HG03565 (cell line): ENCODE measurements at regions not wholly inside any gene's neighbourhood (a gene's known extent, or its start where the extent isn't known, plus 50 kb on each side); places are given as distances from the start of the nearest gene placed in this dataset.
"Not testable (repeated sequence)": the region's sequence is repeated elsewhere in the genome, so short reads cannot be mapped to it uniquely, and the experiment has no call there.

Source experiments
- ATAC-seq: cut with Tn5 transposase; IDR thresholded peaks from one replicate; pipeline ENCODE4 v1.9.1; 2021; ENCODE audit warnings: mild to moderate bottlenecking, moderate library complexity; ENCODE audit not compliant: unreplicated experiment

DNA sequence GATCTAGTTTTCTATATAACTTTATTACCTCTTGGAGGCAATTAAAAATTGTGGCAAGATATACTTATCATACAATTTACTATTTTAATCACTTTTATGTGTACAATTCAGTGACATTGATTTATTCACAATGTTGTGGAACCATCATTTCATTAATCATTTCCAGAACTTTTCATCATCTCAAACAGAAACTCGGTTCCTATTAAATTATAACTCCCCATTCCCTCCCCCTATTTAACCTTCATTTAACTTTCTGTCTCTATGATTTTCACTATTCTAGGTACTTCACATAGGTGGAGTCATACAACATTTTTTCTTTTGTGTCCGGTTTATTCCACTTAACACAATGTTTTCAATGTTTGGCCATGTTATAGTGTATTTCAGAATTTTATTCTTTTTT is 252.8 kb downstream of the REEP3 start:
- ATAC-seq, result no peak

DNA sequence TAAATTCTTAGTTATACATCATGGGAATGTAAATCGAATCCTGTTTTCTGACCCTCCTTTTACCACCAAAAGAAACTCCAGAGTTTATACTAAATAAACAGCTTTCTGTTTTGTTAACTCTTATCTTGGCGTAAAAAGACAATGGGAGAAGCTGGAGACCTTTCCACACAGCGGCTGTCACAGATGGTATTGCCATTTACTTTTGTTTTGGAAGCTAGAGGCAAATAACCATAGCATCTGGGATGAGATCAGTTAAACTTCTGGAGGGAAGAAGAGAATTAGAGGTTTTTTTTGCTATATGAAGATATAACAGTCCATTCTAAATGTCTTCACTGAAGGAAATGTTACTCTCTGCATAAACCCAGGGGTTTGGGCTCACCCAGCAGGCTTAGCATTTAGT is 258.9 kb downstream of the REEP3 start:
- no peak for ATAC-seq

DNA sequence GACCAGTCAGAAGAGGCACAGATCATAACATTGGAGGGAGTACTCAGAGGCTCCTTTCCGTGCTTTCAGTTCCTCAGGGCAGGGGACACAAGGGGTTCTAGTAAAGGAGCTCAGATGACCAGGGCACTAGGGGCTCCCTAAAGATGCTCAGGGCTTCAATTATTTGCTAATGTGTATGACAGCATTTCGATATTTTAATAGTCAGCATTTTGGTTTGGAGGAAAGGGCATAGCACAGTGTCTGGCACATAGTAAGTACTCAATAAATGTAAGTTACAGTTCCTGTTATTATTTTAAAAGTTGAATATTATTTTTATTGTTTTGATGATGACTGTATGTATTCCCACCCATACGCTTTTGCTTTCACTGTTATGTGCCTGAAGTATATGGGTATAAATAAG is 260.0 kb downstream of the REEP3 start:
- no peak for ATAC-seq

DNA sequence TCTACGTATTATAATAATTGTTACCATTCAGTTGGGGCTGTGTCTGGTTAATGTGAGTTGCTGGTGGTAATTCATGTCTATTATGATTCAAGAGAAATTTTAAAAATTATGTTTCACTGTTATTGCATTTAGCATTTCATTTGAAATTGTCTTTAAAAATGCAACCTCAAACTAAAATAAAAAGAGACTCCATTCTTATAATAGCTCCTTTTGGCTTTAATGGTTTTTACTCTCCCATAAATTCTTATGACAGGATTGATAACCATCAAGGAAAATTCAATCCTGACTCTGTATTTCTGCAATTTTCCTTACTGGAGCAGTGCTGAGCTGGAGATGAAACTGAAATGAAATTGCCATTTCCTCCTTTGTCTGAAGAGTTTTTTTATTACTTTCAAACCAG is 262.7 kb downstream of the REEP3 start:
- ATAC-seq, result no peak

DNA sequence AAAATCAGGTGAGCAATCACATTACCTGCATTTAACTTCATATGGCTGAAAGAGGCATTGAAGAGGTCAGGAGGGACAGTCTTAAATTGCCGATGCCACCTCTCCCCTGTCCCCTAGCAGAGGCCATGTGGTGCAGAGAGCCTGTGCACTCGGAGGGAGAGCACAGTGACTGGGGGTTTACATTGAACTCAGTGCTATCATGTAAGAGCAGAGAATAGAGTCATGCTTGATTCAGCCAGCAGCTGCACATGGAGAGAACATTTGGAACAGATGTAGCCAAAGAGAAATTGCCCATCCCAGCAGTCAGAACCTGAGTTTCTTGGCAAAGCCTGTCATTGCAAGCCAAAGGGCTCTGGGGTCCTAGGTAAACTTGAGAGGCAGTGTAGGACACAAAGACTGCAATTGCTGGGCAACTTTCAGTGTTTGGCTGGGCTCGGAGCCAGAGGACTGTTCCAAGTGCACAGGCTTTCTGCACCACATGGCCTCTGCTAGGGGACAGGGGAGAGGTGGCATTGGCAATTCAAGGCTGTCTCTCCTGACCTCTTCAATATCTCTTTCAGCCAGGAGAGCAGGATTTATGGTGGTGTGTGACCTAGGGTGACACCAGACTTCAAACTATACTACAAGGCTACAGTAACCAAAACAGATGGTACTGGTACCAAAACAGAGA is 267.1 kb downstream of the REEP3 start:
- ATAC-seq, result no peak

DNA sequence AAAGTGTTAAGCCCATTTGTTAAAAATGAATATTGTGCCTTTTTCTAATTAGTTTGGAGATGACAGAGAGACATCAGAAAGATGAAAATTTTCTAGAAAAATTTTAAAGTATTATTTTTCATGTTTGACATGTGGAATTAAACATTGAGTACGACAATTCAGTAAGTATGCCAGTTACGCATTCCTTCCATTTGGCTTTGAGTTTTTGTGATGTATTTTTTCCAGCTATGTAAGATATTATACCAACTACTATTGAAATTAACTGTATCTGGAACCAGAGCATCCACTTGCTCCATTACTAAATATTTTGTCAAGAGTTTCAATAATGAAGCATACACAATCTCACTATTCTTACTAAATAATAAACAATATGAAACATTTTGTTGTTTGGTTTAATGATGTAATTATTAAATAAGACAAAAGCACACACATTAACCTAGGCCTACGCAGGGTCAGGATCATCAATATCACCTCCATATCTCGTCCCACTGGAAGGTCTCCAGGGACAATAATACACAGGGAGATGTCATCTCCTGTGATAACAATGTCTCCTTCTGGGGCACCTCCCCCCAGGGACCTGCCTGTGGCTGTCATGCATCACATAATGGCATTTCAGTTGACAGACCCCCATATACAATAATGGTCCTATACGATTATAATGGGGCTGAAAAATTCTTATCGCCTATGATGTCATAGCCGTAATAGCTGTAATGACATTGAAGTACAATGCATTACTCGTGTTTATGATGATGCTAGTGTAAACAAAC is 274.1 kb downstream of the REEP3 start:
- no peak for ATAC-seq

DNA sequence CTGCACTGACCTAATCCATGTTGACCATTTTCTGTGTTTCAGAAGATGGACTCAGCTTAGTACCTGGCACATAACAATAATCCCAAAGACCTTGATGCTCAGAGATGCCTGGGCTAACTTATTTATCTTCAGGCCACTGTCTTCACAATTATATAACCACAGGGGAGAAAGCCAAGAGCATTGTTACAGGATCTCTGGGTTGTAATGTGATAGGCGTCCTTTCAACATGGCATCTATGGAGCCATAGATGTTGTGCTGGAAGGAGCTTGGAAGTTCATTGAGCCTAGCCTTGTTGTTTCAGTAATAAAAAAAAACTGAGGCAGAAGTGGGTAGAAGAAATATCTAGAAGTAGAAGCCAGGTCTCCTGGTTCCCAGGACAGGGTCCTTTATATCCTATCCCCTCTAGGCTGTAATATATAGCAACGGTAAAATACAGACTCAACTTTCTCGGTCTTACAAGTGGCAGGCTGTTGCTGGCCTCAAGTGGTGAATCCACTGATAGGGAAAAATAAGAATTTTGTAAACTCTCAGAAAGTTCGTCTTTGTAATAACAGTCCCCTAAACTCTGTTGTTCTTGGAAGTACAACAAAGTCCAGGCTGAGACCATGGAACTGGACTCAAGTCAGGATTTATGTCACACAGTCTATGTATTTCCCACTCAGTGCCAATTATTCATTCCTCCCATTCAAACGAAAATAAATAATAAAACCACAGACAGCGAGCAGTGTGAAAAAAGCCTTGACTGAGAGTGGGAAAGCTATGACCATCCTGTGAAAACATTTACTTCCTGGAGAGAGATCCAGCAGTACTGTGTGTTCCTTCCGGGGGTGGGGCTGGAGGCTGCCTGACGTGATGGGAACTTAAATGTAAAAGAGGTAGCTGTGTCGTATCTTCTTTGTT is 277.6 kb downstream of the REEP3 start:
- no peak for ATAC-seq

DNA sequence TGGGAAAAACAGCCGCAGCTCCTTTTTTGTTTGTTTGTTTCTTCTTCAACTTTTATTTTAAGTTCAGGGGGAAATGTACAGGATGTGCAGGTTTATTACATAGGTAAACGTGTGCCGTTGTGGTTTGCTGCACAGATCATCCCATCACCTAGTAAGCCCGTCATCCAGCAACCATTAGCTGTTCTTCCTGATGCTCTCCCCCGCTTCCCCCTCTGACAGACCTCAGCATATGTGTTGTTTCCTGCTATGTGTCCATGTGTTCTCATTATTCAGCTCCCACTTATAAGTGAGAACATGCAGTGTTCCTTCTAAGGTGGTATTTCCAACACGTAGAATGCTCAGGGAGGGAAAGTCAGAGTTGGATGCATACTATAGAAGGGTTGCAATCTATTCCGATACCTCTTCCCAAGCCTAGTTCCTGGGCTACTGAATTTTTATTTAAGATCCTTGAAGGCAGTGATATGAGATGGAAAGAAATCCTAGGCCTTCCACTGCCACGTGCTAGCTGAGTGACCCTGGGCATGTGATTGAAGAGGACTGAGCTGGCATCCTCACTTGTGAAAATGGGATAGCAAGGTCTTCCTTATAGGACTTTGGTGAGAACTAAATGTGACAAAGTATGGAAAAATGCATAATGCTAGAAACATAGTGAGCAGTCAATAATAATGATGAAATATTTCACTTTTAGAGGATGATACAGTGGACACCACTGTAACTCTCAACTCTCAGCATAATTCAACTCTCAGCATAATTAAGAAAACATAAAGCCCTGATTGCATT is 278.5 kb downstream of the REEP3 start:
- ATAC-seq, result no peak

DNA sequence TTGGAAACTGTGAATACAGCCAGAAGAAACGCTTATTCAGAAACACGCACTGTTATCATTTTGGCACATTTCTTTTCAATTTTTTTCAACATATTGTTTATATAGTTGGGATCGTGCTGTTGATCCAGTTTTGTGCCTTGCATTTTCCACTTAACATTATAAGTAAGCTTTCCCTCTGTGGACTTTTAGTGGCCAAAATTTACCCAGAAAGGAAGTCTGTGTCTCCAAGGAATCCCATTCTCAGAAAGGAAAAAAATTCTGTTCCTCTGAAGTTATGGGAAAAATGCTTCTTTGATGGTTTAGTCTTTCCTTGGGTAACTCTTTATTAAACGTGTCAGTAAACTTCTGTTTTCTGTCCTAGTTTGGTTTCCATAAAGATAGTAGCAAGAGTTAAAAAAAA is 280.0 kb downstream of the REEP3 start:
- no peak for ATAC-seq

DNA sequence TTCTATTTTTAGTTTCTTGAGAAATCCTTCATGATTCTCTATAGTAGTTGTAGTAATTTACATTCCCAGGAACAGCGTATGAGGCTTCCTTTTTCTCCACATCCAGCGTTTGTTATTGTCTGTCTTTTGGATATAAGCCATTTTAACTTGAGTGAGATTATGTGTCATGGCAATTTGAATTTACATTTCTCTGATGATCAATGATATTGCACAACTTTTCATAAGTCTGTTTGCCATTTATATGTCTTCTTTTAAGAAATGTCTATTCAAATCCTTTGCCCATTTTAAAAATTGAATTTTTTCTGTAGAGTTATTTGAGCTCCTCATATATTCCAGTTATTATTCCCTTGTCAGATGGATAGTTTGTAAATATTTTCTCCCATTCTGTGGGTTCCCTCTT is 285.1 kb downstream of the REEP3 start:
- no peak for ATAC-seq

DNA sequence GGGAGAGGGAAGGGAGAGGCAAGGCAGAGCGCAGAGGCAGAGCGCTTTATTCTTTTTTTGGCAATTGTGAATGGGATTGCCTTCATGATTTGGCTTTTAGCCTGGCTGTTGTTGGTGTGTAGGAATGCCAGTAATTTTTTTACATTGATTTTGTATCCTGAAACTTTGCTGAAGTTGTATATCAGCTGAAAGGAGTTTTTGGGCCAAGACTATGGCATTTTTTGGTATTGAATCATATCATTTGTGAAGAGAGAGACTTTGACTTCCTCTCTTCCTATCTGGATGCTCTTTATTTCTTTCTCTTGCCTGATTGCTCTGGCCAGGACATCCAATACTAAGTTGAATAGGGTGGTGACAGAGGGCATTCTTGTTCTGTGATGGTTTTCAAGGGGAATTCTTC is 291.3 kb downstream of the REEP3 start:
- no peak for ATAC-seq

DNA sequence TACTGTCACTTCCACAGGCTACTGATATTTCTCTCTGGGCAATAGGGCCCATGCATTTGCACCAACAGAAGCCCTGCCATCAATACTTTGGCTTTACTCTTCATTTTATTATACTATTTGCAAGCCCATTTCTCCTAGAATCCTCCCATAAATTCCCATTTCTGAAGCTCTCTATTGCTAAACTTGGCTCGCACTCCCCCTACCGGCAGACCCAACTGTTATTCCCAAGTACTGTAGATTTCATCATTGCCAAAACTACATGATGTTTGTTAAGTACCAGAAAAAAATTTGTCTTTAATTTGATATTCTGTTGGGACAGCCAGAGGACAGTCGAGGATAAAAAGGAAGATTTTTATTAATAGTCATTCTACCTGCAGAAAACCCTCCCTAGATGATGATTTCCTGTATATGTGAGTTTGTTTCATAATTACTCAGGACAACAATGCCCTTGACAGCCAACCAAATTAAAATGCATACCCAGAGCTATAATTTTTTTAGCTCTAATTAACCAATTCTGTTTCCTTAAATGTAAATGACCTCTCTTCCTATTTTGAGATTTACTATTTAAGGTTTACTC is 298.6 kb downstream of the REEP3 start:
- no peak for ATAC-seq

DNA sequence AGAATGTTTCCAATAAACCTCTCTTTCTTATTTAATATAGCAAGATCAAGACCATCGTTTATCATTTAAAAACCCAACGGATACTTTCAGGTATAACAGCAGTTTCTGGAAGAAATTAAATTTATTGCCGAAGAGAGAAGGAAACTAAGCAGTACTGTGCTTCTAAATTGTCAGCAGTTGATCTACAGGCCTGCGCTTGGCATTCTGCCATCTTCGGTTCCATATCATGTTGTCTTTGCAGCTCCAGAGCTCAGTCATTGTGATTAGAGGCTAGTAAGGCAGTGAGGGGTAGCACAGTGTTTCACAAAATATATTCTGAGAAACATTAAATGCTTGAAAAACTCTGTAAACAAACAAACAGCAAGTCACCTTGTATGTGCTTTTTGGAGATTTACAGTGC is 301.3 kb downstream of the REEP3 start:
- ATAC-seq, result no peak

DNA sequence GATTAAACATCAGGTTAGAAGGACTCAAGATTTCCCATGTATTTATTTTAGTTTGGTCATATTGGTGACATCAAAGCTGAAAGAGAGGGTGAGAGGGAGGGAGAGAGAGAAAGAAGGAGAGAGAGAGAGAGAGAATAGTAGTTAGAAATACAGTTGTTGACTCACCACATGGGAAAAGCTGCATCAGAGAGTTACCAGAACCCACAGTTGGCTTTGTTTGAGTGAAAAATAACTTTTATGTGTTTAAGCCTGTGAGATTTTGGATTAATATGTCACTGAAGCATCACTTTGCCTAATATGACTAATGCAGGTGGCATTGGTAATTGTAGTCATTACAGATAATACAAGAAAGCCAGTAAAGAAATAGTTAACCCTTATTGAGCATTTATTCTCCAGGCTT is 303.9 kb downstream of the REEP3 start:
- ATAC-seq, result no peak

DNA sequence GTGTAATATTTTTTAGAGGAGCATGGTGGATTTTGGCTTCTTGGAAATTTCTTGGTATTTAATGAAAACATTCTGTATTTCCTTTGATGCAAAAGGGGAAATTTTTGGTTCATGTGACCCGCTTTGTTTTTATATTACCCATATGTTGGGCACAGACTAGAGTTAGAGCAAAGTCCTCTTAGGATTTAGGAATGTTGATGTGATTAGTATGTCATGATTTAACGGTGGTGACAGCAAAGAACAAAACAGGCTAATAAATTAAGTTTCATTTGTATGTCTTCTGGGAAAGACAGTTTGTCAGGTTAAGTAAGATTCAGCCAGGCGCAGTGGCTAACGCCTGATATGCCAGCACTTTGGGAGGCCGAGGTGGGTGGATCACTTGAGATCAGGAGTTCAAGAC is 304.6 kb downstream of the REEP3 start:
- ATAC-seq, result no peak

DNA sequence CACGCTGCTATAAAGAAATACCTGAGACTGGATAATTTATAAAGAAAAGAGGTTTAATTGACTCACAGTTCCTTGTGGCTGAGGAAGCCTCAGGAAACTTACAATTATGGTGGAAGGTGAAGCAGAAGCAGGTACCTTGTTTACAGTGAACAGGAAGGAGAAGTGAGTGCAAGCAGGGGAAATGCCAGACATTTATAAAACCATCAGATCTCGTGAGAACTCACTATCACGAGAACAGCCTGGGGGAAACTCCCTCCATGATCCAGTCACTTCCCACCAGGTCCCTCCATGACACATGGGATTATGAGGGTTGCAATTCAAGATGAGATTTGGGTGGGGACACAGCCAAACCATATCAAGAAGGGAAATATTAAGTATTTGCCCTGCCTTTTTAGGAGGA is 305.8 kb downstream of the REEP3 start:
- ATAC-seq, result not testable (repeated sequence)

DNA sequence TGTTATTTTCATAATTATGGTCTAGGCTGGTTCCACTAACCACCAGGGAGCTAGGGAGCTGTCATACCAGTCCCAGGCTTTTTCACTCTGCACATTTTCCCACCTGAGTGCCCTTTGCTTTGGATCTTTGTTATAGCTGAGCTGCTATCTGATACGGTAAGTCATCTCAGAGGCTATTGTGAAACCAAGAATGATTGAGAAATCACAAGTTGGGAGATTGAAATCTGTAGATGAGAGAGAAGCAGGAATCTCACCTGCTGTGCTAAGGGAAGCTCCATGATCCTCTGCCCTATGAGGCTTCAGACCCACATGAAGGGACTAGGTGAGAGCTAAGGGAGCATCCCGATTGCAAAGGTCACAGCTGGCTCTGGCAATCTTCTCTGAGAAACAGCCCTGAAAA is 307.8 kb downstream of the REEP3 start:
- no peak for ATAC-seq

DNA sequence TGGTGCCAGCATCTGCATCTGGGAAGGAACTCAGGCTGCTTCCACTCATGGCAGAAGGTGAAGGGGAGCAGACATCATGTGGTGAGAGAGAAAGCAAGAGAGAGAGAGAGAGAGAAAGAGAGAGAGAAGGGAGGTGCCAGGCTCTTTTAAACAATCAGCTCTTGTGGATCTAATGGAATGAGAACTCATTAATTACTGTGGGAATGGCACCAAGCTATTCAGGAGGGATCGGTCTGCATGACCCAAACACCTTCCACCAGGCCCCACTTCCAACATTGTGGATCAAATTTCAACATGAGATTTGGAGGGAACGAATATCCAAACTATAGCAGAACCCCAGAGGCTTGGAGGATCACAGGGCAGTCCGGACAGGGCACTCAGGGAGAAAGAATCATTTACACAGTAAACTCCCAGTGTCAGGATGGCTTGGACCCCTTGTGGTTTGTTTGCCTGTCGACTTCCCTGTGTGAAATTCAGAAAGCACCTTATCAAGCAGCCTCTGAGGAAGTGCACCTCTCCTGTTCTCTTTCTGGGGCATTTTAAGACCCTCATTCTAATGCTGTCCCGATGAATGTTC is 308.5 kb downstream of the REEP3 start:
- ATAC-seq, result no peak

DNA sequence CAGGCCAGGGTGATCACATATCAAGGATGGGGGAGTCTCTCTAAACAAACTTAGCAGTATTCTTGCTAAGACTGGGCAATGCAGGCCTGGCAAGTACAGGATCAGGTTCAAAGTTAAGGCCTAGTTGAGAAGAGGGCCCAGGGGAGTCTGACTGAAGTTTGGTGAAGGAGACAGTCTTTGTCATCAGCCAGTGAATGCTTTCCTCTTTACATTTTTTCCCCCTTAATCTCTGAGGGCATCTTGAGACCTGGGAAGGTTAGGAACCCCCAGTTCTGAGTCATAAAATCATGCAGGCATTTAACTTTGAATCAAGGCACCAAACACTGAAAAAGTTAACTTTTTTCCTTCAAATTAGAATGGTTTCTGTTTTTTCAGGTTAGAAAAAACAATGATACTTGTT is 311.5 kb downstream of the REEP3 start:
- no peak for ATAC-seq

DNA sequence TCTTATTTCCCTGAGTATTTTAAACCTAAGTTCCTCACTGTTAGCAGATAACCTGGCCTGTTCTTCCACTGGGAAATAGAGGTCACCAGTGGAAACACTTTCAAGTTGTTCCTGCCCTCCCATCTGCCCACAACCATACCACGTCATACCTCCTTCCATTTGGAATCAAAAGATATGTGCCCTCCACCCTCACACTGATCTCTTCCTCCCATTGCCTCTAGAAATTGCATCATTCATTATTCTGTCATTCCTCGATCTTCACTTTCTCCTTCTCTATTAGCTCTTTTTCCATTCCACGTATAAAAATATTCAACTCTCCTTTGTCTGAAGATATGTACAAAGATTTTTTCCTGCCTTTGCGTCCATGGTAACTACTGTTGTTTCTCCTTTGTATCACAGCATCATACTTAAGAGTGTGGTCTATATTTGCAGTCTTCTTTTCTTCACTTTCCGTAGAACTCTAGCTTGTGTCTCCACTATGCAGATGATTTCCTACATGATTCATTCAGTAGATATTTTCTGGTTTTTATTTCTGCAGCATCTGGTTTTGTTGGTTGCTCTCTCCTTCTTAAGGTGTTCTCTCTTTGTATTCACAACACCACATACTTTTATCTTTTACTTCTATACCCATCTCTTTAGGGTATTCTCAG is 312.3 kb downstream of the REEP3 start:
- no peak for ATAC-seq
